Left lung (tissue), 4 donors: ENCODE measurements at regions not wholly inside any gene's neighbourhood (a gene's known extent, or its start where the extent isn't known, plus 50 kb on each side); places are given as distances from the start of the nearest gene placed in this dataset.
A peak's percentile ranks its signal among the peaks of the same experiment; 100 is the strongest.

ENCODE experiments used
- ATAC-seq: fragments of 200-7000 bp; cut with Tn5 transposase; one replicate; pipeline ENCODE4 v1.9.1; 2020; ENCODE audit warnings: moderate library complexity
- DNase-seq, 4 donors: peaks; one replicate each; pipeline ENCODE4 v3.0.0-alpha.2; 2013 to 2020
- H3K27ac ChIP-seq, 2 donors: fragments of 200-600 bp; sonication (generic) in 1 of 2; one replicate each; pipeline versions ENCODE4 v1.5.0 to v1.8.0; 2020 to 2021
- H3K27me3 ChIP-seq, 2 donors: fragments of 200-600 bp; sonication (generic) in 1 of 2; one replicate each; pipeline versions ENCODE4 v1.5.0 to v1.8.0; 2020 to 2021
- H3K36me3 ChIP-seq, 2 donors: fragments of 200-600 bp; sonication (generic) in 1 of 2; one replicate each; pipeline versions ENCODE4 v1.5.0 to v1.8.0; 2020 to 2021
- H3K4me1 ChIP-seq, 2 donors: fragments of 200-600 bp; one replicate each; pipeline ENCODE4 v1.8.0; 2021
- H3K4me3 ChIP-seq, 2 donors: fragments of 200-600 bp; sonication (generic) in 1 of 2; one replicate each; pipeline versions ENCODE4 v1.5.0 to v1.8.0; 2020 to 2021; ENCODE audit warnings: mild to moderate bottlenecking in 1 of 2
- H3K9me3 ChIP-seq, 2 donors: fragments of 200-600 bp; sonication (generic) in 1 of 2; one replicate each; pipeline versions ENCODE4 v1.5.0 to v1.8.0; 2020 to 2021
- CTCF ChIP-seq, 2 donors: fragments of 200-600 bp; sonication (generic) in 1 of 2; IDR thresholded peaks; one replicate each; pipeline versions ENCODE4 v1.5.0 to v1.8.0; 2021; ENCODE audit warnings: antibody characterized with exemption in 2 of 2
- intact Hi-C, 2 donors: fragments of 100-400 bp; cut with DNase I; formaldehyde crosslinking; loops; one replicate each; pipeline versions ENCODE4 v1.11.2 to v1.14.2; 2022
- donor health status: DM: no; HTN: yes; CAD: no.
- donor health status: DM: no; HTN: no; CAD: no.

DNA sequence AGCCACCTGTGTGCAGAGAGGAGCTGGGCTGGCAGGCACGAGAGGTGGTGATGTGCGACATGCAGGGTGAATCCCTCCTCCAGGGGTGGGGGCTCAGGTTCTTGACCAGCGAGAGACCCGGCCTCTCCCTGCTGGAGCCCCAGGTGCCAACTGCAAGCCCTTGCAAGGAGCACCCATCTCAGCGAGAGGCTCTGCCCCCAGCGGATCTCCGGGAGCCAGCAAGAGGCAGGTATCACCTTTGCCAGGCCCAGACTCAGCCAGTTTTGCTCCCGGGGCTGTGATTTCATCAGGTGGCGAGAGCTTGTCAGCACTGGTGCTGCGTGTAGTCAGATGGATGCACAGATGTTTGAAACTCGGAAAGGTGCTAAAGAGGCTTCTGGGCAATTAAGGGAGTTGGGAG, 87.7 kb downstream of the TFAP2C start:
- no peaks in the 10 kb centered on the region for H3K36me3 ChIP-seq
- intact Hi-C loops: no loop called here
- H3K9me3 ChIP-seq: no peaks in the 10 kb centered on the region
- DNase-seq (no peak), ATAC-seq (no peak)
- no peak overlapping the region for H3K4me3 ChIP-seq
- H3K27me3 ChIP-seq: peaks cover 0 to 10% of the 10 kb centered on the region in 2 donors
- H3K4me1 ChIP-seq: no peaks in the 10 kb centered on the region
- H3K27ac ChIP-seq: no peak overlapping the region
- TF ChIP-seq CTCF (IDR thresholded peaks at IDR 0.05): no peak

GRCh38 chr20:56718816-56719215, 89.7 kb downstream of the TFAP2C start:
- DNase-seq (no peak), ATAC-seq (no peak)
- no peak for TF ChIP-seq CTCF (IDR thresholded peaks at IDR 0.05)
- no peak overlapping the region for H3K4me3 ChIP-seq
- no peaks in the 10 kb centered on the region for H3K9me3 ChIP-seq
- H3K36me3 ChIP-seq: no peaks in the 10 kb centered on the region
- H3K27me3 ChIP-seq: peaks cover 0 to 4% of the 10 kb centered on the region in 2 donors
- no peak overlapping the region for H3K27ac ChIP-seq
- H3K4me1 ChIP-seq: no peaks in the 10 kb centered on the region
- intact Hi-C loops: no loop called here

GRCh38 chr20:56720620-56721213, 91.6 kb downstream of the TFAP2C start:
- ATAC-seq (no peak), DNase-seq (no peak)
- no peaks in the 10 kb centered on the region for H3K36me3 ChIP-seq
- H3K27me3 ChIP-seq: no peaks in the 10 kb centered on the region
- TF ChIP-seq CTCF (IDR thresholded peaks at IDR 0.05): no peak
- H3K4me1 ChIP-seq: no peaks in the 10 kb centered on the region
- no peak overlapping the region for H3K4me3 ChIP-seq
- intact Hi-C loops: no loop called here
- H3K9me3 ChIP-seq: no peaks in the 10 kb centered on the region
- no peak overlapping the region for H3K27ac ChIP-seq

DNA sequence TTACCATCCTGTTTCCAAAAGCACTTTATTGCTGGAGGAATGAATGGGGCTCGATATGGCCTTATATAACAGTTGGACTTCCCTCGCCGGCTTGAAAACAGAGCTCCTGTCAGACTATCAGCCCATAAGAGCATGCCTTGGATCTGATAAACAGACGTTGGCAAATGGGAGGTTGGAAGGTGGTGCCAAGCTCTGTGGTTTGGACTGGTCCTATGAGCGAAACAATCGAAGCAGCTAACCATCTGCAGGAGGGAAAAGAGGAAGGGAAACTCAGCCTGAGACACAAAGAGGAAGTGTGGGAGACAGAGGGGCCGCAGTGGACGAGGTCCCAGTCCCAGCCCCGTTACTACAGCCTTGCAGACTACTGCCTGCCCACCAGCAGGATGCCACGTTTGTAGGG, 92.9 kb downstream of the TFAP2C start:
- Histone ChIP-seq H3K4me1 (no peaks in the 10 kb centered on the region), H3K27ac (no peak overlapping the region), H3K4me3 (no peak overlapping the region), H3K9me3 (no peaks in the 10 kb centered on the region), H3K27me3 (no peaks in the 10 kb centered on the region), H3K36me3 (no peaks in the 10 kb centered on the region)
- intact Hi-C loops: no loop called here
- ATAC-seq: peak; percentile 44
- no peak for TF ChIP-seq CTCF (IDR thresholded peaks at IDR 0.05)
- peak in 1 of 4 donors; percentile 34 for DNase-seq

DNA sequence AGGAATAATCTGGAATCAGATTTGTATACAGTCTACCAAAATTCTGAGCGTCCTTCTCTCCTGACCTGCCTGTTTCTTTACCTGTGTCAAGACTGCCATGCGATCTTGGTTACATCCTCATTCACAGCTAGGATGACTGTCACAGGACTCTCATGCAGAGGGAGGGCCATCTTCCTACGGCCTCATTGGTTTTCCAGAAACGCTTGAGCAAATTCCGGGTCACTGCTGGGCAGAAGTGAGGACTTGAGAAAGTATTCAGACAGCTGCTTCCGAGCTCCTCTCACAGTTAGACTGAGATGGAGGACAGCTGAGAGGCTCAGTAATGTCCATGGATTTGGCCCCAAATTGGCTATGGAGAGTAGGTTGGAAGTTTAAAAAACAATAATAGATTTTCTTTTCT, 94.2 kb downstream of the TFAP2C start:
- no peaks in the 10 kb centered on the region for H3K9me3 ChIP-seq
- DNase-seq (no peak), ATAC-seq (no peak)
- no peaks in the 10 kb centered on the region for H3K4me1 ChIP-seq
- no peaks in the 10 kb centered on the region for H3K27me3 ChIP-seq
- no peak overlapping the region for H3K4me3 ChIP-seq
- no peak overlapping the region for H3K27ac ChIP-seq
- intact Hi-C loops: no loop called here
- H3K36me3 ChIP-seq: no peaks in the 10 kb centered on the region
- no peak for TF ChIP-seq CTCF (IDR thresholded peaks at IDR 0.05)
